ENCODE measurements at regions not wholly inside any gene's neighbourhood (a gene's known extent, or its start where the extent isn't known, plus 50 kb on each side); places are given as distances from the start of the nearest gene placed in this dataset.

DNA sequence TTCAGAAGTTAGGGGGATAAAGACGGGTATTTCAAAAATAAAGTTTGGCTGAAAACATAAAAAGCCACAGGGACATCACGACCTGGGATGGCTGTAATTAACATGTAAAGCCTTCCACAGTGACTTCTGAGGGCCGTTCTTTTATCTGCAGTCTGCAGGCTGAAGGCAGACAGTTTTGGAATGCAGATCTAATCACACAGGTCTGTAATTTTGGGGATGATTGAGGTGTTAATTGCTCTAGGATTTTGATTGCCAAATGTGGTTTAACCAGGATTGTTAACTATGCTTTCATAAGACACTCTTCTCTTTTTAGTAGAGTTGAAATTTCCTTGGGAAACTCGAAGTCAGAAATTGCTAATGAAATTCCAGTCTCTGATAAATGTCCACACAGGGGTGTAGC lies 355.5 kb downstream of the ATP23 start:
- TF ChIP-seq ZNF274 (IDR thresholded peaks at IDR 0.05; ENCODE audit: low read depth, low read length) (no peak), YY1 (IDR thresholded peaks at IDR 0.05; ENCODE audit: insufficient read depth, insufficient read length) (no peak), SUZ12 (IDR thresholded peaks at IDR 0.05; ENCODE audit: extremely low read depth, insufficient read depth, insufficient read length) (no peak)
